IPS-20b (cell line): ENCODE measurements at regions not wholly inside any gene's neighbourhood (a gene's known extent, or its start where the extent isn't known, plus 50 kb on each side); places are given as distances from the start of the nearest gene placed in this dataset.

ENCODE experiments used
- H3K27ac ChIP-seq: one replicate; pipeline ENCODE4 v1.5.1; 2013; ENCODE audit warnings: low read length
- H3K27me3 ChIP-seq: 2 replicates; pipeline ENCODE4 v1.6.1; 2013; ENCODE audit warnings: mild to moderate bottlenecking, low read length, inconsistent platforms; ENCODE audit not compliant: insufficient read depth
- H3K36me3 ChIP-seq: 2 replicates; pipeline ENCODE4 v1.6.1; 2013; ENCODE audit warnings: low read depth, mild to moderate bottlenecking, inconsistent platforms, low read length, moderate library complexity; ENCODE audit not compliant: insufficient read depth
- H3K4me1 ChIP-seq: 2 replicates; pipeline ENCODE4 v1.6.1; 2013; ENCODE audit warnings: mild to moderate bottlenecking, control low read depth, inconsistent platforms, low read length, moderate library complexity; ENCODE audit not compliant: insufficient read depth
- H3K4me3 ChIP-seq: 2 replicates; pipeline ENCODE4 v1.5.1; 2013; ENCODE audit warnings: mild to moderate bottlenecking, low read length, inconsistent platforms
- H3K9ac ChIP-seq: 2 replicates; pipeline ENCODE4 v1.6.1; 2013; ENCODE audit warnings: low read depth, mild to moderate bottlenecking, inconsistent platforms, low read length, moderate library complexity
- H3K9me3 ChIP-seq: 2 replicates; pipeline ENCODE4 v1.6.1; 2013; ENCODE audit warnings: mild to moderate bottlenecking, low read depth, low read length, inconsistent platforms; ENCODE audit not compliant: insufficient read depth

- H3K4me3 ChIP-seq, result peak overlapping the region; percentile 89
- peaks cover 3% of the 10 kb centered on the region; the same call in 1 of the 2 replicates for H3K4me1 ChIP-seq
- no peaks in the 10 kb centered on the region for H3K9me3 ChIP-seq
- no peaks in the 10 kb centered on the region for H3K36me3 ChIP-seq
- no peak overlapping the region for H3K27ac ChIP-seq
- peak overlapping the region; percentile 74; the same call in 1 of the 2 replicates for H3K9ac ChIP-seq
- peaks cover 56% of the 10 kb centered on the region for H3K27me3 ChIP-seq
These were observed 347.4 kb downstream of the LIG4 start for GRCh38 chr13:107867701-107868661.

GRCh38 chr13:107866941-107867623 lies 348.3 kb downstream of the LIG4 start:
- Histone ChIP-seq H3K9ac (peak overlapping the region; percentile 35; the same call in 1 of the 2 replicates), H3K27me3 (peaks cover 56% of the 10 kb centered on the region), H3K9me3 (no peaks in the 10 kb centered on the region), H3K4me1 (peaks cover 3% of the 10 kb centered on the region; the same call in 1 of the 2 replicates), H3K36me3 (no peaks in the 10 kb centered on the region), H3K4me3 (peak overlapping the region; percentile 89), H3K27ac (no peak overlapping the region)

GRCh38 chr13:107866032-107866940 lies 349.1 kb downstream of the LIG4 start:
- no peaks in the 10 kb centered on the region for H3K9me3 ChIP-seq
- peak overlapping the region; percentile 35; the same call in 1 of the 2 replicates for H3K9ac ChIP-seq
- peaks cover 3% of the 10 kb centered on the region; the same call in 1 of the 2 replicates for H3K4me1 ChIP-seq
- peak overlapping the region; percentile 86 for H3K4me3 ChIP-seq
- peaks cover 56% of the 10 kb centered on the region for H3K27me3 ChIP-seq
- H3K27ac ChIP-seq, result no peak overlapping the region
- H3K36me3 ChIP-seq, result no peaks in the 10 kb centered on the region

DNA sequence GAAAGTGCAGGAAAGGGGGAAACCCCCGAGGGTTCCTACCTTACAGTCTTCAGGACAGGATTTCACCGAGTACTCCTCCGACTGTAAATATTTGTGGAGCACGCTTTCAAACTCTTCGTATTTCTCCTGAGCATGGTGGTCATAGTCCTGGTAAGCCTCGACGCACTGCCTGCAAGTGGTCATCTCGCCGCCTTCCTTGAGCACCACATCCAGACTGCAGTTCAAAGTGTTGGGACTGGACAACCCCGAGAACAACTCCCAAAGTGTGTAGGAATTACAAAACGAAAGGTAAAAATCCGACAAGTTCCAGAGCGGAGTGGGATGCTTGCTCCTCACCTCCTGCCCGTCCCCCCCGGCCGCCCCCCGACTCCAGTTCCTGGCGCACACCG lies 349.7 kb downstream of the LIG4 start:
- Histone ChIP-seq H3K9me3 (no peaks in the 10 kb centered on the region), H3K4me1 (peaks cover 3% of the 10 kb centered on the region; the same call in 1 of the 2 replicates), H3K27me3 (peaks cover 54% of the 10 kb centered on the region), H3K27ac (no peak overlapping the region), H3K36me3 (no peaks in the 10 kb centered on the region), H3K4me3 (peak overlapping the region; percentile 86), H3K9ac (no peak overlapping the region)

GRCh38 chr13:107865318-107865575 lies 350.1 kb downstream of the LIG4 start:
- peak overlapping the region; percentile 86 for H3K4me3 ChIP-seq
- H3K36me3 ChIP-seq, result no peaks in the 10 kb centered on the region
- no peaks in the 10 kb centered on the region for H3K9me3 ChIP-seq
- no peak overlapping the region for H3K9ac ChIP-seq
- peaks cover 3% of the 10 kb centered on the region; the same call in 1 of the 2 replicates for H3K4me1 ChIP-seq
- H3K27me3 ChIP-seq, result peaks cover 50% of the 10 kb centered on the region
- H3K27ac ChIP-seq, result no peak overlapping the region

- peaks cover 45% of the 10 kb centered on the region for H3K27me3 ChIP-seq
- peak overlapping the region; percentile 86 for H3K4me3 ChIP-seq
- no peak overlapping the region for H3K9ac ChIP-seq
- no peaks in the 10 kb centered on the region for H3K9me3 ChIP-seq
- no peak overlapping the region for H3K27ac ChIP-seq
- no peaks in the 10 kb centered on the region for H3K36me3 ChIP-seq
- peaks cover 3% of the 10 kb centered on the region; the same call in 1 of the 2 replicates for H3K4me1 ChIP-seq
These were observed 350.6 kb downstream of the LIG4 start for GRCh38 chr13:107864543-107865317.

GRCh38 chr13:107860284-107860683 lies 355.1 kb downstream of the LIG4 start:
- Histone ChIP-seq H3K27ac (no peak overlapping the region), H3K27me3 (peaks cover 8% of the 10 kb centered on the region), H3K4me1 (peaks cover 3% of the 10 kb centered on the region; the same call in 1 of the 2 replicates), H3K9me3 (no peaks in the 10 kb centered on the region), H3K9ac (no peak overlapping the region), H3K4me3 (no peak overlapping the region), H3K36me3 (no peaks in the 10 kb centered on the region)

GRCh38 chr13:107854880-107855279 lies 360.5 kb downstream of the LIG4 start:
- Histone ChIP-seq H3K27me3 (no peaks in the 10 kb centered on the region), H3K4me3 (no peak overlapping the region), H3K9ac (no peak overlapping the region)

DNA sequence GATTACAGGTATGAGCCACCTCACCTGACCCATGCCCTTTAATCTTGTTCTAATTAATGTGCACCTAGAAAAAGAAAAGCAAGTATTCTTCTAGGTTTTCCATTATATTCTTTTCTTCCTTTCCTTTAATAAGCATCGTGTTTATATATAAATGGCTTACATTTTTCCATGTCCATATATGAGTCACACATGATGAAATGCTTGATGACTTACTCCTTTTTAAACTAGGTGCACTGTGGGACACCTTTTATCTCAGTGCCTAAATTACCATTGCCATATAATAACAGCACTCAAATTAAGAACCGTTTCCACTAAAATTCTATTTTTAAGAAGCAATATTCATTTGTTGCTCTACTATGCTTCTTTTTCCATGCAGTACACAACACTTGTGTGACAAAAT lies 363.3 kb downstream of the LIG4 start:
- no peak overlapping the region for H3K9ac ChIP-seq
- no peaks in the 10 kb centered on the region for H3K36me3 ChIP-seq
- H3K4me3 ChIP-seq, result no peak overlapping the region
- no peaks in the 10 kb centered on the region for H3K27me3 ChIP-seq
- H3K4me1 ChIP-seq, result peaks cover 7% of the 10 kb centered on the region; the same call in 1 of the 2 replicates
- H3K27ac ChIP-seq, result no peak overlapping the region
- H3K9me3 ChIP-seq, result no peaks in the 10 kb centered on the region

More at GRCh38 chr13:107854880-107855279, 360.5 kb downstream of the LIG4 start:
- Histone ChIP-seq H3K9me3 (no peaks in the 10 kb centered on the region), H3K27ac (no peak overlapping the region), H3K36me3 (no peaks in the 10 kb centered on the region), H3K4me1 (no peaks in the 10 kb centered on the region)

DNA sequence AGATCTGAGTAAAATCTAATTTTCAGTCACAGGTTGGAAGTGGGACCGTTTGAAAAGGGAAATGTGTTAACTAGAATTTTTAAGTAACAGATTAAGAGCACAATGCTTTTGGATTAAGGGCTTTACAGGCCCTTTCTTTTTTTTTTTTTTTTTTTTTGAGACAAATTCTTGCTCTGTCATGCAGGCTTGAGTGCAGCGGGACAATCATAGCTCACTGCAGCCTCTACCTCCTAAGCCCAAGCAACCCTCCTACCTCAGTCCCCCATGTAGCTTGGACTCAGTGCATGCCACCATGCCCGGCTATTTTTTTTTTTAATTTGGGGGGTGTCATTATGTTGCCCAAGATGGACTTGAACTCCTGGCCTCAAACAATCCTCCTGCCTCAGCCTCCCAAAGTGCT lies 363.7 kb downstream of the LIG4 start:
- H3K9me3 ChIP-seq, result no peaks in the 10 kb centered on the region
- no peak overlapping the region for H3K4me3 ChIP-seq
- H3K4me1 ChIP-seq, result peaks cover 8% of the 10 kb centered on the region; the same call in 1 of the 2 replicates
- H3K27ac ChIP-seq, result no peak overlapping the region
- no peak overlapping the region for H3K9ac ChIP-seq
- no peaks in the 10 kb centered on the region for H3K27me3 ChIP-seq
- no peaks in the 10 kb centered on the region for H3K36me3 ChIP-seq
